ENCODE measurements at regions not wholly inside any gene's neighbourhood (a gene's known extent, or its start where the extent isn't known, plus 50 kb on each side); places are given as distances from the start of the nearest gene placed in this dataset.

- TF ChIP-seq CTCF (IDR thresholded peaks at IDR 0.05) = no peak
- TF ChIP-seq POLR2A (IDR thresholded peaks at IDR 0.05) = no peak
Measured at GRCh38 chr1:228882771-228883450, 147.6 kb downstream of the RHOU start.

All from Peyer's patch (tissue), 4 donors.